ENCODE measurements at regions not wholly inside any gene's neighbourhood (a gene's known extent, or its start where the extent isn't known, plus 50 kb on each side); places are given as distances from the start of the nearest gene placed in this dataset.
A peak's percentile ranks its signal among the peaks of the same experiment; 100 is the strongest.

GRCh38 chr12:47397664-47398281 is 308.1 kb downstream of the RPAP3 start (continued):
- no peak for TF ChIP-seq MAFK (IDR thresholded peaks at IDR 0.05; ENCODE audit: low read depth, low read length)

- H3K9me1 ChIP-seq (ENCODE audit: insufficient read depth, low read length) = 0 out of 2 replicates have a peak, but pooled peaks cover 3% of the 10 kb centered on the region
- no TSS peak for BruUV-seq (replicated peaks)
- ChIA-PET POLR2A (ENCODE audit: unreplicated experiment) (interaction anchor here (0.9 kb wide), 1 partner anchor 873 kb away, joined by 3 read pairs; no protein-coding TSS in a partner anchor), CTCF (interaction anchor here (0.6 to 1.2 kb wide), 6 partner anchors 17 to 965 kb away, joined by 3 to 8 read pairs (median 4); partner anchors contain the start of gene PCED1B)
- H3K4me3 ChIP-seq (ENCODE audit: insufficient read depth, low read depth, low read length) = no peak overlapping the region
- no peak overlapping the region for H3K56ac ChIP-seq (ENCODE audit: extremely low read depth, insufficient read depth, low read length)
- H3K9ac ChIP-seq (ENCODE audit: low read depth, low read length) = no peak overlapping the region
- H3K79me1 ChIP-seq (ENCODE audit: low read depth in 1 of 2, low read length in 2 of 2) = no peaks in the 10 kb centered on the region
- H2BK5ac ChIP-seq (ENCODE audit: low read depth, low read length, poor library complexity, severe bottlenecking) = no peak overlapping the region
- dilution Hi-C loops (cut with HindIII; ENCODE audit: low sequenced_read_pairs, unreplicated experiment) (no loop called here), intact Hi-C loops (cut with micrococcal nuclease) (loop anchor here (1.0 to 5.0 kb wide), 3 partner anchors 90 to 365 kb away; no protein-coding TSS in a partner anchor), in situ Hi-C loops (cut with MboI; ENCODE audit: low sequenced_read_pairs) (loop anchor here (5.0 to 10.0 kb wide), 2 partner anchors 322 to 365 kb away; partner anchors contain the start of genes AMIGO2 and PCED1B)
- H2AK9ac ChIP-seq (replicated peaks; ENCODE audit: low read depth, low read length, poor library complexity) = peak overlapping the region; percentile 37
- no peak for DNase-seq
- WGBS, 2 experiments (ENCODE audit: extremely low coverage in 2 of 2, insufficient read length in 1 of 2) = no CpG with 5 or more reads among the region's 1 CpG
- H4K8ac ChIP-seq (ENCODE audit: low read depth in 2 of 2, low read length in 2 of 2) = no peak overlapping the region; a peak in 1 of 4 replicates
- H3K27me3 ChIP-seq (ENCODE audit: control insufficient read depth, insufficient read depth, low read length) = no peaks in the 10 kb centered on the region
- H2BK120ac ChIP-seq (ENCODE audit: low read depth, low read length) = no peak overlapping the region
- no peak overlapping the region for H3K23ac ChIP-seq (ENCODE audit: low read depth, low read length)
- ATAC-seq (ENCODE audit: low read depth) = no peak
- no peak overlapping the region for H3K4ac ChIP-seq (ENCODE audit: low read depth, low read length)
- H3K9me3 ChIP-seq (ENCODE audit: control insufficient read depth, insufficient read depth, low read length) = peaks cover 5% of the 10 kb centered on the region; the same call in 1 of the 2 replicates
- no peak overlapping the region for H3K14ac ChIP-seq (replicated peaks; ENCODE audit: low read depth, low read length)
- H4K91ac ChIP-seq (ENCODE audit: insufficient read depth, low read depth, low read length) = peak overlapping the region; percentile 63
- no peaks in the 10 kb centered on the region for H3K36me3 ChIP-seq (ENCODE audit: control insufficient read depth, insufficient read depth, low read length)
- no peak overlapping the region for H3K4me2 ChIP-seq (ENCODE audit: low read depth, low read length)
- H3K4me1 ChIP-seq (ENCODE audit: control insufficient read depth, insufficient read depth, low read length) = peaks cover 4% of the 10 kb centered on the region; the same call in 1 of the 2 replicates
- no peak overlapping the region for H3K18ac ChIP-seq (ENCODE audit: low read depth, low read length)
- no peaks in the 10 kb centered on the region for H4K20me1 ChIP-seq (ENCODE audit: insufficient read depth, low read length)
- 0 out of 3 replicates have a peak overlapping the region, but pooled peaks have one; percentile 38 for H2BK15ac ChIP-seq (ENCODE audit: low read depth, low read length)
- H2AFZ ChIP-seq (replicated peaks; ENCODE audit: low read length, poor library complexity) = peak overlapping the region; percentile 68
- no peak overlapping the region for H4K5ac ChIP-seq (ENCODE audit: low read depth, low read length)
- no peak overlapping the region for H3K27ac ChIP-seq (ENCODE audit: insufficient read depth, low read length)
- H2AK5ac ChIP-seq (ENCODE audit: low read depth, low read length) = no peak overlapping the region
- 0 out of 2 replicates have a peak overlapping the region, but pooled peaks have one; percentile 24 for H2BK20ac ChIP-seq (ENCODE audit: low read depth, low read length)
- TF ChIP-seq BHLHE40 (IDR thresholded peaks at IDR 0.05; ENCODE audit: low read depth, low read length) = no peak
- TF ChIP-seq CTCF (conservative IDR thresholded peaks at IDR 0.05; ENCODE audit: low read depth, low read length) = no peak
- no peak for TF ChIP-seq USF2 (IDR thresholded peaks at IDR 0.05; ENCODE audit: low read depth, low read length)
- TF ChIP-seq CHD1 (IDR thresholded peaks at IDR 0.05; ENCODE audit: low read depth, low read length) = no peak
- TF ChIP-seq POLR2A (IDR thresholded peaks at IDR 0.05; ENCODE audit: low read depth, low read length) = no peak
- no peak for TF ChIP-seq MAFK (IDR thresholded peaks at IDR 0.05; ENCODE audit: low read depth, low read length)
- TF ChIP-seq RFX5 (IDR thresholded peaks at IDR 0.05; ENCODE audit: low read depth, low read length) = no peak
- TF ChIP-seq SMC3 (IDR thresholded peaks at IDR 0.05; ENCODE audit: low read depth, low read length) = no peak
- no peak for TF ChIP-seq NFE2L2 (IDR thresholded peaks at IDR 0.05; ENCODE audit: low read depth, low read length)
- no peak for TF ChIP-seq RCOR1 (IDR thresholded peaks at IDR 0.05; ENCODE audit: insufficient replicate concordance, low read length)
These were observed 308.7 kb downstream of the RPAP3 start for GRCh38 chr12:47396902-47397663.
